K562 (cell line): ENCODE measurements at regions not wholly inside any gene's neighbourhood (a gene's known extent, or its start where the extent isn't known, plus 50 kb on each side); places are given as distances from the start of the nearest gene placed in this dataset.

Experiments used
- ATAC-seq: fragments of 200-7000 bp; cut with Tn5 transposase; 3 replicates; pipeline ENCODE4 v1.9.1; 2020; ENCODE audit warnings: moderate library complexity
- BruUV-seq: library from RNA; stranded (reverse); fragments of 400-500 nt; replicated peaks from 2 replicates; lab custom pipeline; 2021; lab: Mats Ljungman, UMichigan
- CTCF ChIA-PET: fragments of 300-600 bp; formaldehyde crosslinking; extraction: SDS; loops from one replicate; lab custom pipeline; 2021; ENCODE audit warnings: low intra/inter-chr PET ratio; lab: Yijun Ruan, JAX
- POLR2A ChIA-PET: fragments of 300-600, 350-650 bp; sonication (Branson Sonifier 250); formaldehyde crosslinking; extraction: SDS; loops from one replicate; lab custom pipeline; 2021; ENCODE audit warnings: antibody characterized with exemption, inconsistent platforms; lab: Yijun Ruan, JAX
- DNase-seq, 4 experiments: peaks; one replicate each; pipeline versions ENCODE4 v3.0.0 to v3.0.0-alpha.2; 2011 to 2018; ENCODE audit warnings: low spot score in 3 of 4, mixed read lengths in 3 of 4; ENCODE audit errors: extremely low read depth in 1 of 4
- FAIRE-seq: peaks from 2 replicates; lab custom pipeline; 2011; peaks lifted over from hg19 to GRCh38; lab: Jason Lieb, UNC
- H2AFZ ChIP-seq: 2 replicates; pipeline ENCODE4 v1.6.0; 2011; ENCODE audit warnings: low read depth, low read length, control low read depth, inconsistent platforms
- H3K27ac ChIP-seq: fragments of 200-600 bp; 3 replicates; pipeline ENCODE4 v1.8.0; 2011; ENCODE audit warnings: low read depth, mild to moderate bottlenecking, control low read depth, inconsistent platforms, low read length, moderate library complexity, mixed read lengths; ENCODE audit errors: extremely low read depth
- H3K27me3 ChIP-seq, 2 experiments: fragments of 300-600 bp in 1 of 2; 2 replicates in 1 of 2; 3 replicates in 1 of 2; pipeline versions ENCODE4 v1.6.0 to v1.8.0; 2011; ENCODE audit warnings: inconsistent platforms in 2 of 2, low read length in 2 of 2, mild to moderate bottlenecking in 1 of 2, mixed read lengths in 1 of 2, moderate library complexity in 1 of 2; ENCODE audit not compliant: control insufficient read depth in 2 of 2, insufficient read depth in 2 of 2
- H3K36me3 ChIP-seq: fragments of 300-600 bp; 3 replicates; pipeline ENCODE4 v1.8.0; 2011; ENCODE audit warnings: mild to moderate bottlenecking, low read length, inconsistent platforms; ENCODE audit not compliant: control insufficient read depth, insufficient read depth
- H3K4me1 ChIP-seq, 2 experiments: fragments of 200-600 bp in 1 of 2; replicated peaks in 1 of 2; 2 replicates in 1 of 2; 3 replicates in 1 of 2; pipeline versions ENCODE4 v1.5.1 to v1.8.0; 2011; ENCODE audit warnings: inconsistent platforms in 2 of 2, low read length in 2 of 2, mild to moderate bottlenecking in 1 of 2, mixed read lengths in 1 of 2, moderate library complexity in 1 of 2; ENCODE audit not compliant: control insufficient read depth in 2 of 2, insufficient read depth in 2 of 2
- H3K4me2 ChIP-seq: 2 replicates; pipeline ENCODE4 v1.6.1; 2011; ENCODE audit warnings: low read length, control low read depth, inconsistent platforms, mixed read lengths; ENCODE audit not compliant: insufficient read depth
- H3K4me3 ChIP-seq: fragments of 200-600 bp; sonication (generic), shearing (Covaris generic); 2 replicates; pipeline ENCODE4 v1.5.1; 2016; ENCODE audit warnings: control low read depth, inconsistent platforms
- H3K79me2 ChIP-seq: fragments of 200-600 bp; 3 replicates; pipeline ENCODE4 v1.8.0; 2011; ENCODE audit warnings: low read length, inconsistent platforms; ENCODE audit not compliant: control insufficient read depth, insufficient read depth
- H3K9ac ChIP-seq, 2 experiments: 2 replicates each; pipeline versions ENCODE4 v1.6.0 to v1.6.1; 2011; ENCODE audit warnings: low read depth in 2 of 2, low read length in 2 of 2, control low read depth in 1 of 2, inconsistent platforms in 1 of 2, mild to moderate bottlenecking in 1 of 2, mixed read lengths in 1 of 2; ENCODE audit not compliant: insufficient read depth in 1 of 2
- H3K9me1 ChIP-seq: one replicate; pipeline ENCODE4 v1.6.0; 2011; ENCODE audit warnings: inconsistent platforms, mild to moderate bottlenecking, low read length, moderate library complexity; ENCODE audit not compliant: control insufficient read depth, insufficient read depth
- H3K9me3 ChIP-seq: replicated peaks from 2 replicates; pipeline ENCODE4 v1.5.1; 2011; ENCODE audit warnings: low read depth, low read length, inconsistent platforms; ENCODE audit not compliant: control insufficient read depth, insufficient read depth
- H4K20me1 ChIP-seq: replicated peaks from 2 replicates; pipeline ENCODE4 v1.6.1; 2011; ENCODE audit warnings: low read length, inconsistent platforms, mixed read lengths; ENCODE audit not compliant: control insufficient read depth, insufficient read depth
- C11orf30 ChIP-seq: fragments of 450-650 bp; IDR thresholded peaks from 2 replicates; pipeline ENCODE4 v1.6.1; 2016; ENCODE audit warnings: low read depth, mild to moderate bottlenecking
- ERF ChIP-seq: fragments of 450-650 bp; formaldehyde crosslinking; IDR thresholded peaks from 2 replicates; pipeline ENCODE4 v1.4.0; 2020; ENCODE audit warnings: mild to moderate bottlenecking, mixed read lengths
- FOSL1 ChIP-seq: fragments of 200-800 bp; sonication (Bioruptor generic); conservative IDR thresholded peaks from 2 replicates; pipeline ENCODE4 v1.6.1; 2016; ENCODE audit warnings: missing genetic modification characterization, missing compliant biosample characterization
- LCOR ChIP-seq: sonication (generic); formaldehyde crosslinking; IDR thresholded peaks from 2 replicates; pipeline ENCODE4 v1.8.0; 2022; ENCODE audit warnings: mild to moderate bottlenecking, missing genetic modification reagents
- MAFG ChIP-seq: fragments of 450-650 bp; conservative IDR thresholded peaks from 2 replicates; pipeline ENCODE4 v1.6.1; 2016; ENCODE audit warnings: missing genetic modification characterization, missing compliant biosample characterization
- MEF2A ChIP-seq: IDR thresholded peaks from 2 replicates; pipeline ENCODE4 v1.6.1; 2011; ENCODE audit warnings: low read depth, mild to moderate bottlenecking, low read length, moderate library complexity; ENCODE audit not compliant: control insufficient read depth
- NONO ChIP-seq, 2 experiments: fragments of 200-400 bp in 1 of 2; fragments of 450-650 bp in 1 of 2; formaldehyde crosslinking in 1 of 2; IDR thresholded peaks; 2 replicates each; pipeline ENCODE4 v1.6.1; 2017; ENCODE audit warnings: low read depth in 2 of 2, mild to moderate bottlenecking in 2 of 2, moderate library complexity in 2 of 2, low read length in 1 of 2
- PHF8 ChIP-seq: fragments of 200-600 bp; sonication (generic); IDR thresholded peaks from 2 replicates; pipeline ENCODE4 v1.6.1; 2012; ENCODE audit warnings: mixed run types, mild to moderate bottlenecking, inconsistent platforms, low read length, moderate library complexity, borderline replicate concordance
- PHTF2 ChIP-seq: fragments of 250-450 bp; sonication (Bioruptor Pico); IDR thresholded peaks from 2 replicates; pipeline ENCODE4 v1.5.0; 2021; ENCODE audit warnings: mild to moderate bottlenecking
- SAFB ChIP-seq: fragments of 200-400 bp; formaldehyde crosslinking; IDR thresholded peaks from 2 replicates; pipeline ENCODE4 v1.6.1; 2017; ENCODE audit warnings: low read depth, low read length, borderline replicate concordance
- SMARCC2 ChIP-seq: fragments of 450-650 bp; IDR thresholded peaks from 2 replicates; pipeline ENCODE4 v1.6.1; 2017; ENCODE audit warnings: antibody characterized with exemption, moderate library complexity, mild to moderate bottlenecking, low read depth
- TSC22D4 ChIP-seq: fragments of 450-650 bp; IDR thresholded peaks from 2 replicates; pipeline ENCODE4 v1.6.1; 2016; ENCODE audit warnings: missing genetic modification characterization, missing biosample characterization, control low read depth
- ZNF316 ChIP-seq: fragments of 450-650 bp; IDR thresholded peaks from 2 replicates; pipeline ENCODE4 v1.6.1; 2016
- ZNF583 ChIP-seq: fragments of 250-450 bp; sonication (Bioruptor Pico); IDR thresholded peaks from 2 replicates; pipeline ENCODE4 v1.4.0; 2020
- WGBS: fragments of 100-300 bp; shearing (Covaris generic); methylation state at CpG from one replicate; pipeline ENCODE4 v1.1.6; 2016; ENCODE audit warnings: low coverage, mixed read lengths; ENCODE audit not compliant: insufficient coverage; ENCODE audit errors: missing lambda C conversion rate; 5-methylcytosine and 5-hydroxymethylcytosine counted together
- in situ Hi-C: fragments of 300-500 bp; cut with MboI; formaldehyde crosslinking; loops from 4 replicates; pipeline ENCODE4 v1.15.0; 2018; ENCODE audit warnings: inconsistent platforms, mixed read lengths
- intact Hi-C: fragments of 100-400 bp; cut with micrococcal nuclease; formaldehyde crosslinking; loops from 2 replicates; pipeline ENCODE4 v1.14.2; 2022
- TF ChIP-seq, protein P1 (sequence below), 3 experiments: fragments of 200-800 bp in 1 of 3; fragments of 250-450 bp in 1 of 3; fragments of 450-650 bp in 1 of 3; sonication (Bioruptor Pico) in 1 of 3; sonication (Bioruptor generic) in 1 of 3; formaldehyde crosslinking in 1 of 3; IDR thresholded peaks; 2 replicates each; pipeline versions ENCODE4 v1.6.1 to v1.8.0; 2016 to 2022; ENCODE audit warnings: mild to moderate bottlenecking in 2 of 3, missing genetic modification characterization in 2 of 3, missing compliant biosample characterization in 1 of 3, moderate library complexity in 1 of 3

- H3K9ac ChIP-seq: no peak overlapping the region
- no peak overlapping the region for H3K4me3 ChIP-seq
- ATAC-seq (no peak), FAIRE-seq (no peak), DNase-seq (no peak)
- H3K4me2 ChIP-seq: no peak overlapping the region
- intact Hi-C loops: no loop called here
- in situ Hi-C loops: no loop called here
- no TSS peak for BruUV-seq
- no peaks in the 10 kb centered on the region for H3K79me2 ChIP-seq
- no peaks in the 10 kb centered on the region for H3K27me3 ChIP-seq
- POLR2A ChIA-PET: no interaction called here
- H3K9me1 ChIP-seq: no peaks in the 10 kb centered on the region
- H2AFZ ChIP-seq: no peak overlapping the region
- no peak for TF ChIP-seq PHTF2 (CRISPR knock-in tag)
- TF ChIP-seq ZNF316: peak; percentile 74
- no peak for TF ChIP-seq ZNF583 (CRISPR knock-in tag)
- TF ChIP-seq, protein P1, sequence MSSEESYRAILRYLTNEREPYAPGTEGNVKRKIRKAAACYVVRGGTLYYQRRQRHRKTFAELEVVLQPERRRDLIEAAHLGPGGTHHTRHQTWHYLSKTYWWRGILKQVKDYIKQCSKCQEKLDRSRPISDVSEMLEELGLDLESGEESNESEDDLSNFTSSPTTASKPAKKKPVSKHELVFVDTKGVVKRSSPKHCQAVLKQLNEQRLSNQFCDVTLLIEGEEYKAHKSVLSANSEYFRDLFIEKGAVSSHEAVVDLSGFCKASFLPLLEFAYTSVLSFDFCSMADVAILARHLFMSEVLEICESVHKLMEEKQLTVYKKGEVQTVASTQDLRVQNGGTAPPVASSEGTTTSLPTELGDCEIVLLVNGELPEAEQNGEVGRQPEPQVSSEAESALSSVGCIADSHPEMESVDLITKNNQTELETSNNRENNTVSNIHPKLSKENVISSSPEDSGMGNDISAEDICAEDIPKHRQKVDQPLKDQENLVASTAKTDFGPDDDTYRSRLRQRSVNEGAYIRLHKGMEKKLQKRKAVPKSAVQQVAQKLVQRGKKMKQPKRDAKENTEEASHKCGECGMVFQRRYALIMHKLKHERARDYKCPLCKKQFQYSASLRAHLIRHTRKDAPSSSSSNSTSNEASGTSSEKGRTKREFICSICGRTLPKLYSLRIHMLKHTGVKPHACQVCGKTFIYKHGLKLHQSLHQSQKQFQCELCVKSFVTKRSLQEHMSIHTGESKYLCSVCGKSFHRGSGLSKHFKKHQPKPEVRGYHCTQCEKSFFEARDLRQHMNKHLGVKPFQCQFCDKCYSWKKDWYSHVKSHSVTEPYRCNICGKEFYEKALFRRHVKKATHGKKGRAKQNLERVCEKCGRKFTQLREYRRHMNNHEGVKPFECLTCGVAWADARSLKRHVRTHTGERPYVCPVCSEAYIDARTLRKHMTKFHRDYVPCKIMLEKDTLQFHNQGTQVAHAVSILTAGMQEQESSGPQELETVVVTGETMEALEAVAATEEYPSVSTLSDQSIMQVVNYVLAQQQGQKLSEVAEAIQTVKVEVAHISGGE (CRISPR knock-in tag; IDR thresholded peaks at IDR 0.05): no peak
- TF ChIP-seq SMARCC2: no peak
- no peak for TF ChIP-seq SAFB
- TF ChIP-seq PHF8: no peak
- TF ChIP-seq ERF (CRISPR knock-in tag): no peak
- no peak for TF ChIP-seq MEF2A
- no peak for TF ChIP-seq TSC22D4
- TF ChIP-seq MAFG (tag): peak; percentile 32; the same call in 1 of the 2 replicates
- TF ChIP-seq LCOR (CRISPR knock-in tag): no peak
- TF ChIP-seq C11orf30: peak; percentile 49; the same call in 1 of the 2 replicates
- TF ChIP-seq FOSL1 (tag): no peak
- TF ChIP-seq NONO (IDR thresholded peaks at IDR 0.05; ENCODE audit: low read depth in 2 of 2, low read length in 1 of 2): no peak
- CTCF ChIA-PET: no interaction called here
- H4K20me1 ChIP-seq: no peaks in the 10 kb centered on the region
- 0% methylated on average over 2 of the region's 3 CpGs for WGBS
- H3K27ac ChIP-seq: no peak overlapping the region
- H3K9me3 ChIP-seq: no peaks in the 10 kb centered on the region
- H3K4me1 ChIP-seq: no peaks in the 10 kb centered on the region
- H3K36me3 ChIP-seq: no peaks in the 10 kb centered on the region
Observed at GRCh38 chr2:117704818-117705217, 109.7 kb upstream of the DDX18 start.
